NCI-H345 (cell line): ENCODE measurements at regions not wholly inside any gene's neighbourhood (a gene's known extent, or its start where the extent isn't known, plus 50 kb on each side); places are given as distances from the start of the nearest gene placed in this dataset.

Source experiments
- DNase-seq: peaks from one replicate; lab custom pipeline; 2025; lab: John Stamatoyannopoulos, UW

DNA sequence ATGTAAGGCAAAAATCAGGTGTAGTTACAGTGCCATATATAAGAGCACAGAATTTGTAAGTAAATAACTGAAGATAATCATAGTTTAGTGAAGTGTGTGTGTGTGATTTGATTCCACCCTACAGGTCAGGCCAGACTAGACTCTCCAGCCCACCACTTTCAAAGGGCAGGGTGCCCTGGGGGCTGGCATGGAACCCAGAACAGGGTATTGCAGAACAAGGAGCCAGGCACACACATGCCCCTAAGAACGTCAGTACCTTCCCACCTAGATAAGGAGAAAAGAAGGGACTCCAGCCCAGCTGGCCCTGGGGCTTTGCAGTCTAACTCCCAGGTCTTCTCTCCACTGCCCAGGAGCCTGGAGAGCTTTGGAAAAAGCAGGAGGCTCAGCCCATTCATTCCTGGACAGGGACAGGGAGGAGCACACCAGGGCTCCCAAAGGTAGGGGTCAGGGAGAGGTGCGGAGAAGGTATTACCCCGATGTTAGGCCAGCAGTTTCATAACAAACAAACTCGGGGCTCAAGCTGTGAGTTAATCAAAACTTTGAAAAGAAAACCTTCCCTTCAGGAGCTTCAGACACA lies 149.7 kb upstream of the VANGL1 start:
- DNase-seq, result no peak

DNA sequence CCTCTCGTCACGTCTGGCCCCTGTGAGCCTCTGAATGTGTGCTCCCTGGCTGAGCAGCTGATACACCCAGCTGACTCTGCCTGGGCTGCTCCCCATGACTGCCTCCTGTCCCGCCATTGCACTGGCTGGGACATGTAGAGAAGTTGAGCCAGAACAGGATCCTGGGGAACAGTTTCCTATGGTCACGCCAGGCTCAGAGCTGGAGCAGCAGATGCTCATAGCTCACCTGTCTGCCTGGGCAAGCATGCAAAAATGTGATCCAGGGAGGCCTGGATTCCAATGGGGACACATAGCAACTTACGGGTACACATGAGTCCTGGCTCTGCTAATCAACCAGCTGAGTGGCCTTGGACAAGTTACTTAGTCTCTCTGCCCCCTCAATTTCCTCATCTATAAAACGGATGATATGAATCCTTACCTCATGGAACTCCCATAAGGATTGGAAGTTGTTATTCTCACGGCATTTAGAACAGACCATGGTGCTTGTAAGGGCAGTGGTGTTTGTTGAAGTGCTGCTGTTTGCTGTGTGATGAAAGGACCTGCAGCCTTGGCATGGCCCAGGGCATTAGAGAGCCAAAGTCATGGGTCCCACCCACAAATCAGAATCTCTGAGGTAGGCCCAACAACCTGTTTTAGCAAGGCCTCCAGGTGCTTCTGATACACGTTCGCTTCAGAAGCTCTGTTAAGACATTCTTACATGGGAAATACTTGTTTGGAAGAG lies 150.3 kb upstream of the VANGL1 start:
- DNase-seq, result no peak

DNA sequence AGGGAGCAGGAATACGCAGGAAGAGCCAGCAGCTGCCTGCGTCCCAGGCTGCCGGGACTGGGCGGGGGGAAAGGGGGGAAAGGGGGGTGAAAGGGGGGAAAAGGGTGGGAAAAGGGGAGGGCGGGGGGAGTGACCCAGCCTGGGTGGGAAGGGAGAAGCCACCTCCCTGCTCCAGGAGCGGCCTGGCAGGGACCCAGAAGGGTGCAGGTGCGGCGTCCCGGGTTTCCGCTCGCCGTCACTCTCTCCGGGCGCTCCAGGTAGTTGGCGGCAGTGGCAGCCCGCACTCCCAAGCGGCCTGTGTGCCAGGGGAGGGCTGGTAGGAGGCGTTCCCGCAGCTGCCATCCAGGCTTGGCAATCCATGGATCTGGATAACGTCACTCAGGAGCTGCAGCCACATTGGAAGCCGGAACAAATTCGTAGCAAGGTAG lies 141.0 kb upstream of the NGF start:
- DNase-seq, result peak; percentile 81

DNA sequence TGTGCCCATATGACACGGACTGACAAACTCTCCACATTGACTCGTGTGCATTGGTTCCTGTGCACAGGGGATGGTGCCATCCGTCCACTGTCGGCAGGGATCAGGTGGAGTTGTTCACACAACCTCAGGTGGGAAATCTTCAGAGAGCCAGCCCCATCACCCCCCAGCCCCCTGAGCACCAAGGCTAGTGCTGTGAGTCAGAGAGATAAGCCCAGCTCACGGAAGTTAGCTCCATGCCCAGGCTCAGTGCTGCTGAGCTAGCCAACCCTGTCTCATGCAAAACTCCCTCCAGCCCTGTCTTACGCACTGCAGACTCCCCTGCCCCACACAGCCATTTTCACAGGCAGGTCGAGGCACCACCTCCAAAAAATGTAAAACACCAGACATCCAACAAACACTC lies 139.0 kb upstream of the NGF start:
- no peak for DNase-seq

DNA sequence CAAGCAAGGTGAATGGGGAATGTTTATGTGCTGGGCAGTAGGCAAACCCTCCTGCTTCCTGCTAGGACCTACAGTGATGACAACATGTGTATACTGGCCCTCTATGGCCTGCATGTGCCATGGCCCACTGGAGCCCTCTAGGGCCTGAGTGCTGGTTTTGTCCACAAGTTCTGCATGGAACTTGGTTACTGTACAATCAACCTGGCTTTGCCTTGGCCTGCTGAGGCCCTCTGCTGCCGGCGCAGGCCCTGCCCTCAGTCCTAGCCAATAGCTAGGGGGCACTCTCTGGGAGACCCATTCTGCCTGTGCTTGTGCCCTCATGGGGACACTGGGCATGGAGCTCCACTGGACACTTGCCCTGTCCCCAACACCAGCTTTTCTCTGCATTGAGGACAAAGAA lies 138.6 kb upstream of the NGF start:
- no peak for DNase-seq

DNA sequence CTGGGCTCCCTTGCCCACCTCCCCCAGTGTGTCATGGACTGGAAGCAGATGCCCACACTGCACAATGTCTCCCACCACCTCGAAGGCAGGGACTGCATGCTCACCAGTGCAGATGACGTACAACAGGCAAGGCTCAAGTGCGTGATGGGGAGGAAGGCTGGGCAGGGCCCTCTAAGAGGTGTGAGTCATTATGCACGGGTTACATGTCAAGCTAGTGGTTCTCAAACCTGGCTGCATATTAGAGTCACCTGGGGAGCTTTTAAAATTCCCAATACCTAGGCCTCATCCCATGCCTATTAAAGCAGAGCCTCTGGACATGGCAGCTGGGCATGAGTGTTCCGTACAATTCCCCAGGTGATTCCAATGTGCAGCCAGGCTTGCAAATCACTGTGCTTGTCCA lies 137.9 kb upstream of the NGF start:
- no peak for DNase-seq

DNA sequence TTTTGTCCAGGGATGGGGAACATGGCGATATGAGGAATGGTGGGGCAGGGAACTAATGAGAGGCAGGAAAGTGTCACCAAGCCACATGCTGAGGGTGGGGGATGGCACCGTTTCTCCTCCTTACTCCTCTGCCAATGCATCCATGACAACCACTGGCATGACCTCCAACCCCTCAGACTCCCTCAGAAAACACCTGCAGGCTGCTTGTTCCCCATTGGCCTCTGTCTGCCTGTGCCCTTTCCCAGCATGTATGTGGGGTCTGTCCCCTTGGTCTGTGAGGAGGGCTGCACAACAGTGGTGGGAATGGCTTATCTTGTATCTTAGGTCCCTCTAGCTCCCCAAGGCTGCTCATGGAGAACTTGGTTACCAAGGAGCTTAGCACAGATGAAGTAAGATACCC lies 137.2 kb upstream of the NGF start:
- DNase-seq, result no peak

DNA sequence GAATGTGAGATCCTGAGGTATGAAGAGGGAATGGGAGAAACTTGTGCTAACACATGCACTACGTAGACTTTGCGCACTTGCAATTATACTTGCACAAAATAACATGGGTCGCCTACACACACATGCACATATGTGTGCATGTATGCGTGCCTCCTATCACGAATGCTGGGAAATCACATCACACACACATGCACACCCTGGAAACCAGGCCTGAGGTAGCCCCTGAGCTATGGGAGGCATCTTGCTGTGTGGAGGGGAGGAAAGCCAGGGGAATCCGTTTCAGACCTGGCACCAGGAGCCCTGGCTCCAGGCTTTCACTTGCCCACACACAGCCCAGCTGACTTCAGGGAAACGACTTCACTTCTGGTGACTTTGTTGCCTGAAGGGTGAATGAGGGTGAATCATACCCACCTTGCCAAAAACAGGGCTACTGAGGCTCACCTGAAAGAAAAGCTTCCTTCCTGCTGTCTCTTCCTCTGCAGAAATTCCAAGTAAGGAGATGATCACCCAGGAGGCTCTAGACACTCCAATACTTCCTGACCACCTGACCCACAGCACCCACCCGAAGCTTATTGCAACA lies 136.0 kb upstream of the NGF start:
- no peak for DNase-seq

DNA sequence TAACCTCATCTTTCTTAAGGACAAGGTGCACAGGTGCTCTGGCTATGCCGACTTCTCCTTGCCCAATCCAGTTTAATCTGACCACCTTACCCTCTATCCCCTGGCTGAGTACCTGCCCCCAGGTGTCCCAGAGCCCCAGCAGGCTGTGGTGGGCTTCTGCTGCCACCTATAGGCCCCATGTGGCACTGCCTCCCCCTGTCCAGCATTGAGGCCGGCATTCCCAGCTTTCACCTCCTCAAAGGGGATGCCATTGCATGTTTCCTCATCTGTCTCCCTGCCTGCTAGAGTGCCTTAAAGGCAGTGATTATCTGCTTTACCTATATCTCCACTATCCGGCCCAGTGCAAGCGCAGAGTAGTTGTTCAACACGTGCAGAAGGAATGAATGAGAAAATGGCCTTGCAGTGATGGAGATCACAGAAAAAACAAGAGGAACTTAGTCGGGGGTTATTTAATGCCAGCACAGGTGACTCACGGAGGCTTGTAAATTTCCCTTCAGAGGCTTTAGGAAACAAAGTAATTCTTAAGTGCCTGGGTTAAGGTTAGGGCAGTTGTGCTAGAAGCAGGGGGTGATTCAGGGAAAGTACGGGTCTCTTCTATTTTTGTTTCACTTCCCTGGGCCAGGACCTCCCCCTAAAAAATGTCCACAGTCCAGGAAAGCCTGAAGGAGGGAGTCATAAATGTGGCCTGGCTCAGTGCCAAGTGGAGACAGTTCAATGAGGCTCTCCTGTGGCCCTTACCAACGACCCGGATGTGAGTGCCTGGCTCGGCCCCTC lies 131.8 kb upstream of the NGF start:
- peak; percentile 22 for DNase-seq

DNA sequence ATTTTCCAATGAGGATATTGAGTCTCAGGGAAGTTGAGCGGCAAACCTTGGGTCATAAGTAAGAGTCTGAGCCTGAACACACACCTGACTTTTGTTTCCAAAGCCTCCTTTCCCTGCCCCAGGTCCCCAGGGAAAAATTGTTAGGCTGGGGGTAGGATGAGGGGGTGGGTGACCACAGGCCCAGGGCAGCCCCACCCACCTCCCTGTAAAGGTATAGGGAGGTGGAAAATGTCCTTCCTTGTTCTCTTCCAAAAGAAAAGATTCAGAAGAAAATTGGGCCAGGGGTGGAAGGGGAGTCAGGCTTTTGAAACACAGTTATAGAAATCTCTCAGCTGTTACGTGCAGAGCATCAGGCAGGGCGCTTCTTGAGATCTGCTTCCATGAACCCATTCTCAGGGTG lies 129.7 kb upstream of the NGF start:
- DNase-seq, result no peak

DNA sequence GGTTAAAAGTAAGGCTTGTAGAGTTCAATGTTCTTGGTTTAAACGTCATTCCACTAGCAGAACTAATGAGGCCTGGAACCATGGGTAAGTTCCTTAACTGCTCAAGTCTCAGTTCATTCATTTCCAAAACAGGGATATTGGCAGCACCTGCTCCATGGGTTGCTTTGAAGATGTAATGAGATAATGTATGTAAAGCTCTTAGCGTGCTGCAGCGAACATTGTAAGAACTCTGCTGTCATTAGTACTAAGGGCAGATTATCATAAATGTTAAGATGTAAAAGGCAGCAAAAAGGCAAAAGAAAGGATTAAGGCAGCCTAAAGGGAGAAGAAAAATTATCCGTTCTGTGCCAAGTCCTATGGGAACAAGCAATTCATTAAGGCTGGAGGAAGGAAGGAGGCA lies 129.1 kb upstream of the NGF start:
- DNase-seq, result no peak

DNA sequence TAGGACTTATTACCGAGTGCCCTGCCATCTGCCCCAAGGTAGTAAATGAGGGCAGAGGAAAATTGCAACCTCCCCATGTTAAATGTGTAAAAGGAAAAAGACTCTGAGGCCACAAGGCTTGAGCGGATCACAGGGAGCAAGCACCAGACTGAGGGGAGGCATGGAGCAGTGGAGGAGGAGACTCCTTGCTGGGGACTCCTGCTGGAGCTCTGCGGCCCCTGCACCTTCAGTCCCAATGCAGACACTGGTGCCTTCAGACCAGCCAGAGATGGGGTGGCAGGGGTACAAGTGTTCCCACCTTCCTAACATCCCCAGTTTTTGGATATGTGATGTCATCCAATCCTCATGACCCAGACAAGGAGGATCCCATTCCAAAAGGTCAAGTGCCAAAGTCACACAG lies 128.4 kb upstream of the NGF start:
- DNase-seq, result no peak

DNA sequence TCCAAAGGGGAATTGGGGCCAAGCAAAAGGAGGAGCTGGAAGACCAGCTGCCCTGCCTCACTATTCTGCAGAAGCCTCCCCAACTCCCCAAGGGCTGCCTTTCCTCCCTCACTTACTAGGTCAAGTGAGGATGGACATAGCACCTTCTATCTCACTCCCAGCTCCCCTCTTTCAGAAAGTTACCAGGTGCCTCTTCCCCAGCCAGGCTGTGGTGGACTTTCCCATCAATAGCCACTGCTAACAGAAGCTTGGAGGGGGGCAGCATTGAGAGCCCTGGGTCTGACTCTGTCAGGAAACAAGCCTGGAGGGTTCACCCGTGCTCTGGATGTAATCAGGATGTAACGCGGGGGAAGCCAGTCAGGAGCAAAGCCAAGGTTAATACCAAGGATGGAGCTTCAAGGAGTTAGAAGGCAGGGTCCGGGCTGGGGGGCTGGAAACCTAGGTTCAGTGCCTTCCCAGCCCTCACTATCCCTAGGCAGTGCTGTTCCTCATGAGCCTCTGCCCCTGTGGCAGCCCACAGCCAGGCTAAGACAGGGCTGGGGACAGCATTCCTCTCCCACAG lies 127.8 kb upstream of the NGF start:
- no peak for DNase-seq

DNA sequence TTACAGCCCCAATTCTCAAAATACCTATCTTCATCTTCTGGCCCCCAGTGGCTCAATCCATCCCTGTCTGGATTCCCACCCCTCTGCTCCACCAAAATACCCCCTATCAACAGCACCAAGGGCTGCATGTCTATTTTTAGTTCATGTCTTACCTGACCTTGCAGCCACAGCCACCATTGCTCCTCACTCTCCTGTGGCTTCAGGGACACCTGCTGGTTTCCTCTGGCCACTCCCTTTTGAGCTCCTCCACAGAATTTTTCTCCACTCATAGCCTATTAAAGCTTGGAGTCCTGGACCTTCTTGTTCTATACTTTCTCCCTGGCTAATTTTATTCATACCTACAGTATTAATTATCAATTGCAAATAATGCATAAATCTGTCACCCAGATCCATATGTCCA lies 125.3 kb upstream of the NGF start:
- no peak for DNase-seq

DNA sequence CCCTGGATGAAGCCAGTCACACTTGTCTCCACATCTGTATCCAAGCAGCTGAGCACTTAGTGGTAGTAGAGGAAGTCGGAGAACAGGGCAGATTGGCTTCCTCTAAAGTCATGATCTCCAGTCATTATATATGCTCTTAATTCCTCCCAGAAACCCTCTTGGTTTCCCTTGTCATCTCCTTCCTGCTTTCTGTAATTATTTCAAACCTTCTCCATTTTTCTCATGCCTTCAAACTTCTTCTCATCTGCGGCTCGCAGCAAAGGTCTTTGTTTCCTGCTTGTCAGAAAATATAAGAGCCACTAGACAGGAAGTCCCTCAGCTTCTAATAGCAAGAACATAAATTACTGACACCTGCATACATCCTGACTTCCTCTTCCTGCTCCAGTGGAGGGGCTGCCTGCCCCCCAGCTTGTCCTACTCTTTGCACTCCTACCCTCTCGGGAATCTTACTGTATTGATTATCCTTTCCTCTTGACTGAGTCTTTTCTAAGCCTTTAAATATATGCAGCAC lies 124.6 kb upstream of the NGF start:
- no peak for DNase-seq

DNA sequence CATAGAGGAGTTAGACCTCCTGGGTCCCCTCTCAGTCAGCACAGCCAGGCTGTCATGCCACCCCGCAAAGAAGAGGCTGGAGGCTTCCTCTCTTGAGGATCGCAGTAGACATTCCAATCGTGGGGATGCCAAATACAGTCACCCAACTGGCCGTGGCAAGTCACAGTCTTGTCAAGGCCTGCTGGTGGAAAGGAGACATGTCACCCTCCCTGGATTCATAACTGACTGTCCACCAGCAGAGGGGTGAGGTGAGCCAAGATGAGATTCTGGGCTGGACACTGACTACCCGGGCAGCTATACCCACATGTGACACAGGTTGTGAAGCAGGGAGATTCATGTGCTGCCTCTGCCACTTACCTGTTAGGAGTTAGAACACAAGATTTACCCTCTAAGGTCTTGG lies 123.5 kb upstream of the NGF start:
- no peak for DNase-seq

DNA sequence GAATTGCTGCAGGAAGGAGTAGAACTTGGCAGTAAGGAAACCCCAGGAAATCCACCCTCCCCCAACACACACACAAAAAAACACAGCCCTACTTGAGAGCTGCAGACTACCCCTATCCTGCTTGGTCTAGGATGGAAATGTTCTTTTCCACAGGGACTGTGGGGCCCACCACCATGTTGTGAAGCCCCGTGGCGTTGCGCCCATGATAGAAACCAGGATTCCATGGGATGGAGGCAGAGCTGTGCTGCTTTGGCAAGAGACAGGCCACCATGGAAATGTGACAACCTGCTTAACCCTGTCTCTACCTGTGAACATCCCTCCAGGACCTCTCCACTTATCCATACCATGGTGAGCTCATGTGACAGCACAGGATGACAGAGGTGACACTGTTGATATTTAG lies 121.1 kb upstream of the NGF start:
- DNase-seq, result no peak

DNA sequence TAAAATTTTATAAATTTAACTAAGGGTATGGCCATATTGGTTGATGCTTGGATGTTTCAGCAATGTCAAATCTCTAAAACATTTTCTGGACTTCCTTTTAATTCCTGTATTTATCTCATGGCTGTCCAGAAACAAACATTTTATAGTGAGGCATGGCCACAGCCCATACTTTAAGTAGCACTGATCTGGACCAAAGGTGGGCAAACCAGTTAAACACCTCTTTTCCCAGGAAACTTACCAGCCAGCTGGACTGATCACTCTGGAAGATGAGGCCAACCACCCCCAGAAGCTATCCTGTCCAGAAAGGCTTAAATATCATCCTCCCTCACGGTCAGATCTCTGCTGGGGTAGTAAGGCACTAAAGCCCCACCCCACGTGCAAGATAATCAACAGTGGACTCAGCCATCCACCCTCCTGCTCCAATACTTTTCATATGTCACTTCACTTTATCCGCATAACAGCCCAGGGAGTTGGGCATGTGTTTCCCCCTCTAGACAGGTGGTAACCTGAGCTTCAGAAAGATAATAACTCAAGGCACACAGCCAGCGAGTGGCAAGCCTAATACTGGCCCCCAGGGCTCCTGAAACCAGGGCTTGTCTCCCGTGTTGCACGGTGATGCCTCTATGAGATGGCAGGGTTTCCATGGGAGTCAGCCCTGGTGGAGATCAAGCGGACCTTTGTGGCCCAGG lies 120.5 kb upstream of the NGF start:
- DNase-seq, result no peak

DNA sequence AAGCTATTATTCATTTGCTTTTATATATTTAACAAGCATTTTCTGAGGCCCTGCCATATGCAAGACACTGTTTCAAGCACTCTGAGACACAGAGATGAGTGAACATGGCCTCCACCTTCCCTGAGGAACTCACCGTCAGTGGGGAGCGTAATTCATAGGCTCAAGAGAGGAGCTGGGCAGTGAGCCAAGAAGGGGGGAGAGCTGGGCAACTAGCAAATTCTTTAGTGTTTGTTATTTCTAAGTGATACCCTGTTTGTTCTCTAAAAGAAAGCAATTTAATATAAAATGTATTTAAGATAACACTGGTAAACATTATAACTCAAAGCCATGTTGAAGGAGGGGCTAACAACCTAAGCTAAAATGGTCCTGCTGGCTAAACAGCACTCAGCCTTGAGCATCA lies 119.2 kb upstream of the NGF start:
- peak; percentile 44 for DNase-seq

DNA sequence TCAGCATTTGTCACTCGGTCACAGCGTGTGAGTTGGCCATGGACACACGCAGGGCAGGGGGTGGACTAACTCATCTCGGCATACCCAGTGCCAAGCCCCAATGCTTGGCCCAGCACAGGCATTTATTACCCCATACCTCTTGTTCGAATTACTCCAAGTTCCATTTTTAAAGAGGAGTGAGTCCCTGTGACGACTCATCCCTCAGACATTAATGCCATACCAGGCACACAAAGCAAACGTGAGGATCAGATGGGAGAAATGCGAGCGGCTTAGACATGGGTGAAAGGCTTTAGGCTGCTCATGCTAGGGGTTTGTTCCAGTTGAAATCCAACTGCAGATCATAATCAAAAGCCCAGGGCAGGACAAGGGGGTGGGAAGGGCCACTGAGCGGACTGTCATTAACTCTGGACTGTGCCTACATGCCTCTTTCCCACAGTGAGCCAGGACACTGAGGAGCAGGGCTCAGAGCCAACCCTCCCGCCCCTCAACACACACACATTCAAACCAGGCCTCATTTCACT lies 118.5 kb upstream of the NGF start:
- no peak for DNase-seq

DNA sequence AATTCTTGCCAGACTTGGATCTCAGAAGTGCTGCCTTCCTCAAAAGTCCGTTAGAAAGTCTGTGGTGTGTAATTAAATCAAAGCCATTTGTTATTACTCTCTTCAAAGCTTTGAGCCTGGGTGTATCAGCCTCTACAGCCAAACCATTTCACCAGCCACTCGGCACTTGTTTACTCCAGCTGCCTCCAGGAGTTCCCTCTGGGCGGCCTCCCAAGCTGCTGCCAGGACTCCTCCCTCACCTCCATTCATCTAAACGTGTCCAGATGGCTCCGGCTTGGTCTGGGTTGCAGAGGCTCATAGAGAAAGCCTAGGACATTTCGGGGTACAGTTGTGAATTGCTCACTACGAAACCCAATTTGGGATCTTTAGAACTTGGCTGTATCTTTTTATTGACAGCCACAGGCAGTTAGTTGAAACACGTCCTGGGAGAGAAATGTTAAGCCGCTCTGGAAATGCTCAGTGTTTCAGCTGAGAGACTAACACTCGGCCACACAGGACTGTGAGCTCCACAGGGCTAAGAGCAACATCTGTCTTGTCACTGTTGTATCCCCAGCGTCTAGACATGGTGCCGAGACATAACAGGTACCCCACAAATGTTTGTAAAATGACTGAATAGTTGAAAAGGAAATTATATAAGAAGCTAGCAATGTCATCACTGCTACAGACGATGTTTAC lies 116.9 kb upstream of the NGF start:
- no peak for DNase-seq
